ENCODE measurements at regions not wholly inside any gene's neighbourhood (a gene's known extent, or its start where the extent isn't known, plus 50 kb on each side); places are given as distances from the start of the nearest gene placed in this dataset.

GRCh38 chr17:11006530-11006929 lies 168.6 kb upstream of the PIRT start:
- TF ChIP-seq CTCF (IDR thresholded peaks at IDR 0.05; ENCODE audit: insufficient read depth, low read depth, low read length) (no peak), EZH2 (IDR thresholded peaks at IDR 0.05; ENCODE audit: insufficient read depth, low read length) (no peak)
